Osteoblast (primary cell): ENCODE measurements at regions not wholly inside any gene's neighbourhood (a gene's known extent, or its start where the extent isn't known, plus 50 kb on each side); places are given as distances from the start of the nearest gene placed in this dataset.
A peak's percentile ranks its signal among the peaks of the same experiment; 100 is the strongest.

Experiments
- DNase-seq: peaks from one replicate; pipeline ENCODE4 v3.0.0; 2011; ENCODE audit warnings: low spot score, mixed read lengths; ENCODE audit not compliant: insufficient read length; ENCODE audit errors: missing footprints
- H2AFZ ChIP-seq: 2 replicates; pipeline ENCODE4 v1.6.0; 2011; ENCODE audit warnings: mild to moderate bottlenecking, low read length
- H3K27ac ChIP-seq: 2 replicates; pipeline ENCODE4 v1.5.1; 2011; ENCODE audit warnings: mild to moderate bottlenecking, low read depth, low read length, moderate library complexity
- H3K27me3 ChIP-seq: 2 replicates; pipeline ENCODE4 v1.6.0; 2012; ENCODE audit warnings: mild to moderate bottlenecking, control low read depth, inconsistent platforms, low read length, moderate library complexity; ENCODE audit not compliant: insufficient read depth
- H3K36me3 ChIP-seq: 2 replicates; pipeline ENCODE4 v1.5.1; 2011; ENCODE audit warnings: mild to moderate bottlenecking, low read length, control low read depth, moderate library complexity; ENCODE audit not compliant: insufficient read depth
- H3K4me1 ChIP-seq: 2 replicates; pipeline ENCODE4 v1.5.1; 2011; ENCODE audit warnings: mild to moderate bottlenecking, low read length, control low read depth, moderate library complexity; ENCODE audit not compliant: insufficient read depth
- H3K4me2 ChIP-seq: 2 replicates; pipeline ENCODE4 v1.6.0; 2011; ENCODE audit warnings: mild to moderate bottlenecking, low read length; ENCODE audit not compliant: insufficient read depth
- H3K4me3 ChIP-seq: fragments of 200-600 bp; sonication (generic); 3 replicates; pipeline ENCODE4 v1.5.1; 2012; ENCODE audit warnings: mild to moderate bottlenecking, low read length, inconsistent platforms; ENCODE audit not compliant: insufficient read depth
- H3K79me2 ChIP-seq: 2 replicates; pipeline ENCODE4 v1.6.0; 2012; ENCODE audit warnings: mild to moderate bottlenecking, low read length, control low read depth, inconsistent platforms; ENCODE audit not compliant: insufficient read depth
- H3K9me3 ChIP-seq: 2 replicates; pipeline ENCODE4 v1.5.1; 2011; ENCODE audit warnings: low read depth, low read length, control low read depth
- H4K20me1 ChIP-seq: 2 replicates; pipeline ENCODE4 v1.6.0; 2012; ENCODE audit warnings: mild to moderate bottlenecking, low read length, control low read depth; ENCODE audit not compliant: insufficient read depth
- CTCF ChIP-seq: IDR thresholded peaks from 2 replicates; pipeline ENCODE4 v1.5.1; 2011; ENCODE audit warnings: mild to moderate bottlenecking, low read depth, low read length, moderate library complexity; ENCODE audit errors: extremely low read depth

DNA sequence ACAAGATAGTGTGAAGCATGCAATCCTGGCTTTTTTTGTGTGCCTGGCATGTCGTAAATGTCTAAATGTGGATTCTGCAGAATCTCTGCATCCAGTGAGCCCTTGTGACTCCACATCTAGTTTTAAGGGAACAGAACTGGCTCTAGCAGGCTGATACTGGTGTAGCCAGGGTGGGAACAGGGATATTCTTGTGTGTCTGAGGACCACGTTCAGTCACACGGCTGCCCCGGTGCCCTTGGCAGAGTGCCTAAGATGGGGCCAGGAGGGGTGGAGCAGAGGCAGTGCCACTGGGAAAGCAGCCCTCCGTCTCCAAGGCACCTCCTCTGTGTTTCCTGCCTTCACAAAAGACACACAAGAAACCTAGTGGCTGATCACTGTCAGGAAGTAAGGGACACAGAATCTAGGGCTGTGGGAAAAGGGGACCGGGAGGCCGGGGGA is 91.5 kb upstream of the PARD3B start:
- H2AFZ ChIP-seq = peak overlapping the region; percentile 66
- H3K9me3 ChIP-seq = no peaks in the 10 kb centered on the region
- no peaks in the 10 kb centered on the region for H3K36me3 ChIP-seq
- peaks cover 7% of the 10 kb centered on the region for H3K4me1 ChIP-seq
- TF ChIP-seq CTCF = no peak
- H3K27ac ChIP-seq = peak overlapping the region; percentile 35
- peak; percentile 19 for DNase-seq
- H3K4me2 ChIP-seq = no peak overlapping the region
- no peak overlapping the region for H3K4me3 ChIP-seq
- H3K79me2 ChIP-seq = no peaks in the 10 kb centered on the region
- H3K27me3 ChIP-seq = peaks cover 2% of the 10 kb centered on the region
- H4K20me1 ChIP-seq = no peaks in the 10 kb centered on the region

DNA sequence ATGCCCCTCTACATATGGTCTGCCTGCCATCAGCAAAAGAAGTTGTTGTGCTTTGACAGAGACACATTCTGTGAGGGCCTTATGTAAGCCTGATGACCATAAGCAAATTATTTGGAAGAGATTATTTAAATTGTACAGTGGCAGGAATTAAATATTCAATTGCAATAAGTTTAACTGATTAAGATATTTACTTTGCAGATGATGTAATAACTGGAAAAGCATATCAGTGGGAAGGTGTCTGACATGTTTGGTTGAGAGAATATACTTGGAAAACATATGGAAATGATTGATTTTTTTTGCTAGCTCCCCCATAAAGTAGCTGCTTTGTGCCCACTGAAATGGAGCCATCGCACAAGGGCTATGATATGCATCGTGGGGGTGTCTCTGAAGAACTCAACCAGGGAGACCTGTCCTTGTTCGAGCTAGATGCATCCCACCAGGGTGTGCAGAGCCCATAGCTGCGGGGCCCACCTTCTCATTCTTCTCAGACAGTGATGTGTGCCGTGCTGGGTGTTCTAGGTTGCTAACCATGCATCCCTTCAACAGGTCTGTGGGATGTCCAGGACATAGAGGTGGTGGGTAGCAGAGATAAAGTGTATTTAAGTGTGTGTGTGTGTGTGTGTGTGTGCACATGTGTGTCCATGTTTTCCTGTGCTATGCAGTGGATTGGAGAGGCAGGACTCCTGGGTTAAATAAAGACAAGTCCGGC is 90.4 kb upstream of the PARD3B start:
- no peak for TF ChIP-seq CTCF
- Histone ChIP-seq H3K4me3 (no peak overlapping the region), H3K4me1 (peaks cover 7% of the 10 kb centered on the region), H2AFZ (no peak overlapping the region), H3K27me3 (peaks cover 2% of the 10 kb centered on the region), H3K9me3 (no peaks in the 10 kb centered on the region), H3K4me2 (no peak overlapping the region), H3K79me2 (no peaks in the 10 kb centered on the region), H3K36me3 (no peaks in the 10 kb centered on the region), H4K20me1 (no peaks in the 10 kb centered on the region), H3K27ac (no peak overlapping the region)
- DNase-seq = no peak

- Histone ChIP-seq H3K4me3 (no peak overlapping the region), H4K20me1 (no peaks in the 10 kb centered on the region), H3K79me2 (no peaks in the 10 kb centered on the region), H3K27ac (peak overlapping the region; percentile 40), H3K9me3 (no peaks in the 10 kb centered on the region), H3K36me3 (no peaks in the 10 kb centered on the region), H3K4me2 (peak overlapping the region; percentile 36), H3K4me1 (peaks cover 14% of the 10 kb centered on the region), H2AFZ (no peak overlapping the region), H3K27me3 (no peaks in the 10 kb centered on the region)
- TF ChIP-seq CTCF = no peak
- DNase-seq = peak; percentile 86
These were observed 76.4 kb upstream of the PARD3B start for GRCh38 chr2:204468746-204469429.

- Histone ChIP-seq H3K27ac (no peak overlapping the region), H3K9me3 (no peaks in the 10 kb centered on the region)
- DNase-seq = no peak
These were observed 75.1 kb upstream of the PARD3B start for GRCh38 chr2:204470178-204470620.

More at GRCh38 chr2:204470178-204470620, 75.1 kb upstream of the PARD3B start:
- Histone ChIP-seq H4K20me1 (no peaks in the 10 kb centered on the region), H3K36me3 (no peaks in the 10 kb centered on the region), H3K4me2 (no peak overlapping the region), H3K79me2 (no peaks in the 10 kb centered on the region), H3K27me3 (no peaks in the 10 kb centered on the region), H3K4me1 (peaks cover 14% of the 10 kb centered on the region), H2AFZ (no peak overlapping the region), H3K4me3 (no peak overlapping the region)
- TF ChIP-seq CTCF = no peak
